Activated naive CD4-positive, alpha-beta T cell treated with anti-CD3 and anti-CD28 coated beads, Interleukin-2, amount 50 U/mL, for 16 hours (primary cell): ENCODE measurements at regions not wholly inside any gene's neighbourhood (a gene's known extent, or its start where the extent isn't known, plus 50 kb on each side); places are given as distances from the start of the nearest gene placed in this dataset.
"Not testable (repeated sequence)": the region's sequence is repeated elsewhere in the genome, so short reads cannot be mapped to it uniquely, and the experiment has no call there.

Experiments used
- DNase-seq: peaks from one replicate; pipeline ENCODE4 v3.0.0-alpha.2; 2020

DNA sequence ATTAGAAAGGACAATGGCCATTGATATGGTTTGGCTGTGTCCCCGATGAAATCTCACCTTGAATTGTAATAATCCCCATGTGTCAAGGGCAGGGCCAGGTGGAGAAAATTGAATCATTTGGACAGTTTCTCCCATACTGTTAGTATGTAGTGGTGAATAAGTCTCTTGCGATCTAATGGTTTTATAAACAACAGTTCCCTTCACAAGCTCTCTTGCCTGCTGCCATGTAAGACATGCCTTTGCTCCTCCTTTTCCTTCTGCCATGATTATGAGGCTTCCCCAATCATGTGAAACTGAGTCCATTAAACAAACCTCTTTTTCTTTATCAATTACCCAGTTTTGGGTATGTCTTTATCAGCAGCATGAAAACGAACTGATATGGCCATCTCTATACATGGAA, 302.7 kb downstream of the SFMBT2 start:
- DNase-seq: no peak

DNA sequence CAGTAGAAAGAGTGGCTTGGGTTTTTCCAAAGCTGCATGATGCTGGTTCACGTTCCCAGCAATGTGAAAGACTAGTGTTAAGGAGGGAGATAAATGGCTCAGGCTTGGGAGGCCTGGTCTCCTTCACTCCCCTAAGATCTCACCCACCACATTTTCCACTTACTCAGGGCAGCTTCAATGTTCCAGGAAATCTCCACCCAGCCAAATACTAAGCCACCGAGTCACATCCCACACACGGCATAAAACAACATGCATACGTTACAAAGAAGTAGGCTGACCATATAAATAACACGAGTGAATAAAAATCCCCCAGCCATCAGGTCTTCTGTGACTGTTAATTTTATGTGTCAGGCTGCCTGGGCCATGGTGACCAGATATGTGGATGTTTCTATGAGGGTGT, 303.5 kb downstream of the SFMBT2 start:
- no peak for DNase-seq

DNA sequence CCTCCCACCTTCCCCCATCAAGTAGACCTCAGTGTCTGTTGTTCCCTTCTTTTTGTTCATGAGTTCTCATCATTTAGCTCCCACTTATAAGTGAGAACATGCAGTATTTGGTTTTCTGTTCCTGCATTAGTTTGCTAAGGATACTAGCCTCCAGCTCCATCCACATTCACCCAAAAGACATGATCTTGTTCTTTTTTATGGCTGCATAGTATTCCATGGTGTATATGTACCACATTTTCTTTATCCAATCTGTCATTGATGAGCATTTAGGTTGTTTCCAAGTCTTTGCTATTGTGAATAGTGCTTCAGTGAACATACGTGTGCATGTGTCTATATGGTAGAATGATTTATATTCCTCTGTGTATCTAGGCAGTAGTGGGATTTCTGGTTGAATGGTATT, 306.5 kb downstream of the SFMBT2 start:
- not testable (repeated sequence) for DNase-seq

DNA sequence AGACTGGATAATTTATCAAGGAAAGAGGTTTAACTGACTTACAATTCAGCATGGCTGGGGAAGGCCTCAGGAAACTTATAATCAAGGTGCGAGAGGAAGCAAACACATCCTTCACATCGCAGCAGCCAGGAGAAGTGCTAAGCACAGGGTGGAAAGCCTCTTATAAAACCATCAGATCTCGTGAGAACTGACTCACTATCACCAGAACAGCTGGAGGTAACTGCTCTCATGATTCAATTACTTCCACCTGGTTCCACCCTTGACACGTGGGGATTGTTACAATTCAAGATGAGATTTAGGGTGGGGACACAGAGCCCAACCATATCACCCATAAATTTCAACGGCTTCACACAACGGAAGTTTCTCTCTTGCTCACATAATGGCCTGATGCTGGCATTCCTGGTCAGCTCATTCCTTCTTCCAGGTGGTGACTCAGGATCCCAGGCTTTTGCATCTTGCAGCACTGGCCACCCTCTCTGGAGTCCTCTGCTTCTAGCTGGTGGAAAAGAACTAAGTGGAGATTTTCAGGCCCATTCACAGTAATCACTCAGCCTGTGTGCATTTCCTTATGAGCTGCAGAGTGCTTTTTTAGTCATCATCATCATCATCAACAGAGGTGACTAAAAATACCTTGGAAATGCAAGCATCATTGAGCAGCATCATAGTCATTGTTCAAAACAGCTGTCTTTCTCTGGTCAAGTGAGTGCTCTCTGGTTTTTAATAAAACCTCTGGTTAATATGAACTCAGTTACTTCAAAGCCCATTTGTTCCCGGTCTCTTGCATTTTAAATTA, 308.1 kb downstream of the SFMBT2 start:
- no peak for DNase-seq

DNA sequence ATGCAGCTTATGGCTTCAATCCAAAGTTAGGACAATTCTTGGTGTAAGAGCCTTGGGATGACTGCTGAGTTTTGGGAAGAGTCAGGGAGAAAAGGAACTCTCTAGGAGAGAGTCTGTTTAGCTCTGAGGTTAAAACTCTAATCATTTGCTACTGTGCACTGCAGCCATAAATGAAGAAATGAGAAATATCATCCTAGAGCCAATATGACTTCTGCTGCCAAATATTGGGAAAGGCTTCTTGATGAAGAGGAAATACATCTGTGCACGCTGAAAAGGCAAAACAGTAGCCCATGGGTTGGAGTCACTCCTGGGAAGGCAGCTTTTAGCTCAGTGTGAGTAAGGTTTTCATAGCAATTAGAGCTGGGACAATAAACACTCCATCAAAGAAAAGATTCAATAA, 308.8 kb downstream of the SFMBT2 start:
- no peak for DNase-seq

DNA sequence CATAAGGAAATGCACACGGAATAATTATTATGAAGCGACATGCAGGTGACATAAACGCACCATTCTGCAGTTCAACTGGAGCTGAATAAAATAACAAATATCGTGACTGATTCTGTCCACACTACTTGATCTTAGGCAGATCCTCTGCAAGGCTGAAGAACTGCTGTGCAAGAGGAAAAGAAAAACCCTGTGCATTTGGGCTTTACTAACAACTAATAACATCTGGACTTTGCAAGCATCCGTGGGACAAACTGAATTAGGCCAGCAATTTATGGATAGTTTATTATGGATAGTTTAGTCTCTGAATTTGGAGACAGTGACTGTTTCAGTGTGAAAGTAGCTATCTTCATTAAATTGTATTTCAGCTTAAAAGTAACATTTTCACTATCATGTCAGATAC, 309.4 kb downstream of the SFMBT2 start:
- no peak for DNase-seq

DNA sequence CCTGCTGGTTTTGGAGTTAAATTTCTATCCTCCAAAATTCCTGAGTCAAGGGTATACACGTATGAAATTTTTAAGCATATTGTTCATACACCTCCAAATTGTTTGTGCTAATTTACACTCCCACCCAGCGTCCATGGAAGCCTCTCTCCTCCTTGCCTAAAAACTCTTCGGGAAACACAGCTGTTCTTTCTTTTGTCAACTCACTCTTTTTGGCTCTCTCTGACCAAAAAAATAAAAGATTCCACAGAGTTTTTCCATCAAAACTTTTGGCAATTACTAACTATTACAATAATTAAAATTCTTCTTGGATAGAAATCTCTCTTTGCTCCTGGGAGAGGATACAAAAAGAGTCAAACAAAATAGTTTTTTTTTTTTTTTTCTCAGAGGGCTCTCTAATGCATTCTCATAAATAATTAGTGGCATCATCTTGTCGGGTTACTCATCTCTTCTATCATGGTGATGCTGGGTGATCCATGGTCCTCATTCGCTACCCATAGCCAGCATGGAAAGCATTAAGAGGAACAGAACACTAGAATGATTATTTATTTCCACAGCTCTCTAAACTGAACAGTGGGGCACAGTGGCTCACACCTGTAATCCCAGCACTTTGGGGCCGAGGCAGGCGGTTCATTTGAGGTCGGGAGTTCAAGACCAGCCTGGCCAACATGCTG, 310.7 kb downstream of the SFMBT2 start:
- no peak for DNase-seq

DNA sequence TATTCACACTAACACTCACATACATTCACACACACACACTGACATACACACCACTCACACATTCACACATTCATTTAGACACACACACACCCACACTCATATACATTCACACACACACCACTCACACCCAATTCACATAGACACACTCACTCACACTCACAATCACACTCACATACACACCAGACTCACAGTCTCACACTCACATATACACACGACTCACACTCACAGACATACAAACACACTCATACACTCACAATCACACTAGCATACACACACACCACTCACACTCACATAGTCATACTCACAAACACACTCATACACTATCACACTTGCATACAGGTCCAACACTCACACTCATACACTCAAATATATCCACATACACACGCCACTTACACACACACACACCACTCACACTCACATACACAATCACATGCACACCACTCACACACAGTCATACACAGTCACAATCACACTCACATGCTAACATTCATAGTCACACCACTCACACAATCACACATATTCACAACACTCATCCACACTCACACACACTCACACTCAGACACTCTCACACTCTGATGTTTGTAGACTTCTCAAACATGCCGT, 312.6 kb downstream of the SFMBT2 start:
- DNase-seq: no peak

DNA sequence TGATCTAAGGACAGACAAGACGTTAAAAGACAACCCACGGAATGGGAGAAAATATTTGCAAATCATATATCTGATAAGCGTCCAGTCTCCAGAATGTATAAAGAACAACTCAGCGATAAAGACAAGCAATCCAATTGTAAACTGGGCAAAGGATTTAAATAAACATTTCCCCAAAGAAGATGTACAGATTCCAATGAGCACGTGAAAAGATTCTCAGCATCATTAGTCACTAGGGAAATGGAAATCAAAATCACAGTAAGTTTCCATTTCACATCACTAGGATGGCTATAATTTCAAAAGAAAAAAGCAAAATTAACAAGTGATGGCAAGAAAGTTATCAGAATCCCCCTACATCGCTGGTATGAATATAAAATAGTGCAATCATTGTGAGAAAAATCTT, 316.1 kb downstream of the SFMBT2 start:
- DNase-seq: no peak

DNA sequence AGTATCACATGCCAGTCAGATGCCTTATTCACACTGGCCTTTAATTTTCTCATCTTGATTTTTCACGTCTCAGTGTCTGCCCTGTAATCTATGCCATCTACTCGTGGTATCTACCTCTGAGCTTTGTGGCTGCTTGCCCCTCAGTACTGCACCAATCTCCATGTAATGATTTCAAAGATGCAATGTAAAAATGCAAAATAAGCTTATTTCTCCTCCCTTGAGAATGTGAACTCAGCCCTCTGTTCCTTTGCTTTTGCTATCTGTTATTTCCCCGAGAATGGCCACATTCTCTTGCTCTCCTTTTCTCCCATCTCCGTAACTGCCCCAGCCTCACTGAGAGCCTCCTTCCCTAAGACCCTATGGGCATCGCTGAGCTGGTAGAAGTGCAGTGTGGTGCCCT, 317.5 kb downstream of the SFMBT2 start:
- no peak for DNase-seq

DNA sequence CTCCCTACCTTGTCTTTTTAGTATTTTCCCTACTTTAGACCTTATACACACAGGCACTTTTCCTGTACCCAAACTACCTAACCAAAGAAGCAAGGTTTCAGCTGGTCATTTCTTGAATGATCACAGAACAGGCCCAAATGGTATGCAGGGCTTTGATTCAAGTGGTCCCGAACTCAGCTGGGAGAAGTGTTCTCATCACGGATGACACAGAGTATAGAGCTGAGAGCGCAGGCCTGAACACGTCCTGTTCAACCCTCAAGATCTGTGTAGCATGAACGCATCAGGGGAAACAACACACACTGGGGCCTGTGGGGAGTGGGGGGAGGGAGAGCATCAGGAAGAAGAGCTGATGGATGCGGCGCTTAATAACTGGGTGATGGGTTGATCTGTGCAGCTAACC, 318.2 kb downstream of the SFMBT2 start:
- no peak for DNase-seq

DNA sequence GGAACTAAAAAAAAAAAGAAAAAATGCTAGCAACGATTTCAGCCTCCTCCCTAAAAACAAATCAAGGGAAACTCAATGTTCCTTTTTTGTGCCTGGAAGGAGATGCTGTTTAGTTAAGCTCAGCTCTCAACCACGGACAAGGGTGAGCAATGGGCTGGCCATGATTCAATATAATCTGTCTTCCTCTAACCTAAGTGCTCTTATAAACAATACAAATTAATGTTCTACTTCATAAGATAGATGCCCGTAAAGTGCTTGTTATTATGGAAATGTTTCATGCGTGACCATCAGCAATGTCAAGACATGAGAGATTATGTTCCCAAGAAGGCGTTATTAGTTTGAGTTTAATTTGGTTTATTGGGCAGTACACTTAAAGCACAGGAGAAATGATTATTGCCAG, 320.3 kb downstream of the SFMBT2 start:
- DNase-seq: no peak

DNA sequence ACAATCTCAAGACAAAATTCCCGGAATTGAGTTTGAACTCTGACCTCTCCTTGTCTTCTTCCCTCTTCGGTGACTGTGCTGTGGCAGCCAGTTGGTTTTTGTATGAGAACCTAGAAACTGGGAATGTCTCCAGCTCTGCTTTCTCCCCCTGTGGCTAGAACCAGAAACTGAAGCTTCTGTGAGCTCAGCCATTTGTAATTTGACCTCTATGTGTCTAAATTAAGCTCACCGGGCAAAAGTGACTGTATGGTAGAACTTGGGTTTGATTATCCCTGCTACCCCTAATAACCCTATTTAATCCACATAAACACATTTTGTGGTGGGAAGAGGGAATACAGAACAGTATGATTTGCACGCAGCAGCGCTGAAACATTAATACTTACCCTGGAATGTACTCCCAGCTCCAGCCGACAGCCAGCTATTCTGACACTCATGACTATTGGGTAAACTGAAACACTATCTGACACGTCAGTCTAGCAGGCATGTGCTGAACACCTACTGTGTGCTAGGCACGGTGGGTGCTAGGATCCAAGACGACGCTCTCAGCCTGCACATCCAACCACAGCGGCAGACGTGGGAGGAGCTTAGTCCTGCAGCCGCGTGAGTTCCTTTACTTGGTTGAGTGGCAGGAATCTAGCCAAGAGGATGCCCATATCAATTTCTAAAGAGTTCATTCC, 324.8 kb downstream of the SFMBT2 start:
- DNase-seq: no peak

DNA sequence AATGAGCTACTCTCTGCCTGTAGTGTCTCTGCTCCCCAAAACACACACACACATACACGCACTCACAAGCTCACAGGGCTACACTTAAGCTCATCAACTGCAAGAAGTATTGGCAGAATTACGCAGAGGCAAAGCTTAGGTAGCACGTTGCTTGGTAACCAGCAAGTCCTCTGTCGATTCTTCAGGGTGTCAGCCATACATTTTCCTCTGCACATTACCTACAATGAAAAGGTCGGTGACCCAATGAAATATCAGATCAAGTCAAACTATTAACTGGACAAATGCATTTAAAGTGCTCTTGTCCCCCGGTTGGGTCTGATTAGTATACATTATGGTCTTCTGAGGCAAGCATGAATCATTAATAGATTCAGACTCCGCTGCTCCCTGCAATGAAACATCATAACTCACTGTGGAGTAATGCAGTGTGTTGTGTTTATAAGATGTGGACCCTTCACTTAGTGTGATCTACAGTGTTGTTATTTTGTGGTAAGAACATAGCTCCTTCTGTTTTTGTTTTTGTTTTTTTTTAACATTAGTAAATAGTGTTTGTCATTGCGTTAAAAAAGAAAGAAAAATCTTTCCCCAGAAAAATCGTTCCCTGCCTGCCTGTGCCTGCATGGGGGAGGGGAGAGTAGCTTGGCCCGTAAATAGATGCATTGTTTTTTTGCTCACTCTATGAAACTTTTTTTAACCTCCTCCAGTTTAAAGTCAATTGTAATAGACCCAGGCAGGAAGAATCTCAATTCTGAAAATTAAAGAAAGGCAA, 325.5 kb downstream of the SFMBT2 start:
- no peak for DNase-seq

DNA sequence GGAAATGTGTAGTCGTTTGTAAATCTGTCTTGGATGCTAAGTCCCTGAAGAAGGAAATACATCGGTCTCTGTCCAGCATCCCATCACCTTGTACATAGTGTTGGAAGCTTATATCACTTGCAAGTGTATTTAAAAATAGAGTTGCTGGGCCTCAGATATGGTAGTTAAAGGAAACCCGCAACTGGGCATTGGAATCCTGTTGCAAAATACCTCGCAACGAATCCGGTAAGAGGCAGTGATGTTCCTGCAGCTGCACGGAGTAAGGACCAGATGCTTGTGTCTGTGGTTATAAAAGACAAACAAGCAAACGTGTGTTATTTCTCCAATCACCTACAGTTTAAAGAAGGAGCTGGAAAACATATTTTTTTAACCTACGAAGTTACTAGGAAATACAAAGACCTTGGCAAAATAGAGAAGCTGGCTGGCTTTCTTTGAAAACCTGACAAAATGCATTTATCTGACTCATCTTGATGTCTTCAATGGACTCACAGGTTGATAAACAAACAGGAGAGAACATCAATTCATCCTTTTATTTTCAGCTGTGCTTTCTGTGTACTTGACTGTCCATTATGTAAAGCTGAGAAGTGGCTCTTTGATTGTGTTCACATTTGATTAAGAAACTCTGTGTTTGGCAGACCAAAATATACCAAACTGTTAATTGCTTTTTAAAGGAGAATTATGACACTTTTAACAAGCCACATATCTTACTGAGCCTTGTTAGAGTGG, 326.4 kb downstream of the SFMBT2 start:
- no peak for DNase-seq

DNA sequence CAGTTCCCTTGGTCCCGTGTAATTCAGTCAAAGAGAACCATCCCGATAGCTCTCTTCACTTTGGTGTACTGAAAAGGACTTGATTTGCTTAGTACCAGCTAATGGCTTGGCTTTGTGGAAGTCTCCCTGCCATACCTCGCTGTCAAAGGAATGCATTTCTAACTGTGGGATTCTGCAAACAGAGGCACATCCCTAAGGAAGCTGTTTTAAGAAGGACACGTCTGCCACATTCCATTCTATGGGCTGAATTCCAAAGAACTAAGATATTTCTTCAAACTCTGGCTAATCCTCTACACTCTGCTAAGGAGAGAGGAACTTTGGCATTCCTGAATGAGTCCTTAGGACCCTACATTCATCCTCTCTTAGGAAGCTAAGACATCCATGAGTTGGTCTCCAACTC, 327.9 kb downstream of the SFMBT2 start:
- DNase-seq: no peak

DNA sequence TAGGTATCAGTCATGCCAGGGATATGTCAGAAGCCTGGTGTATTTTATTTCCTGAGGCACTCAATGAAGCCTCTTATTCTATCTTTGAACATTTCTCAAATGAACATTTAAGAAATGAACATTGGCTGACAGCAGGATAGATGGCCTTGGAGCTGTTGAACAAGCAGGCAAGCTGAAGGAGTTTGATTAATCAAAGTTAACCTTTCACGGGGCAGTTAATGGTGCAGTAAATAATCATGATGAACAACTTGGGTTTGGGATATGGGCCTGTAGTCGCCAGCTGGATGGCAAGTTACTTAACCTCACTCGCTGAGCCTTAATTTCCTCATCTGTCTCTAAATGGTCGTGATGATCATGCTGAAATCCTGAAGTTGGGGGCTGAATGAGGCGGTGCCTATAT, 333.0 kb downstream of the SFMBT2 start:
- DNase-seq: no peak

DNA sequence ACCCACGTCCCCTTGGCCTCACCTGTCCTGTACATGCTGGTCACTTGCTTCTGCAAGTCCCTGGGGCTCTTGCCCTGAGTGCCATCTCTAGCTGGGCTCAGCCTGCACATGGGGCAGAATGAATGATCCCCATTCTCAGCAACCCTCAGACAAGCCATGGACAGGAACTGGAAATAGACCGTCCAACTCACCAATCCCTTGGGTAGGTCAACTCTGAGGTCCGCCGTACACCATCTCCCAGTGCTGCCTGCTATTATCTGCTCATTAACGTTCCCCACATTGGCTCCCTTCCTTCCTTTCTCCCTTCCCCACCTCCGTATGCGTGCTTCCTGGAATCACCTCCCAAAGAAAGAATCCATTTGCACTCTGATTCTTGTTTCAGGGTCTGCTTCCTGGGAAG, 335.0 kb downstream of the SFMBT2 start:
- DNase-seq: no peak

DNA sequence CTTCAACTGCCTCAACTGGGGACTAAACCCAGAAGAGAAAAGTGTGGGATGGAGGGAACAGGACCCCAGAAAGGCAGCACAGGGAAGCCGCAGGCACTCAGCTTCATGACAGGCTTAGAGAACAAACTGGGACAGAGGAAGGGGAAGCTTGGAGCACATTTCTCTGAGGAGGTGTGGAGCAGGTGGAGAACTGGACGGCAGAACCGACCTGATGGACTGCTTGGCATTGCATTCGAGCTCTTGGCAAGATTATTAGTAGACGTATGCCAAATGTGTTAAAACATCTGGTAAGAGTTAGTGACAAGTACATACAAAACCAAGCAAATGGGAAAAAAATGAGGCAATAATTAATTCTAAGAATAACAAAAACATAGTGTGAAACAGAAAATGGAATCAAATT, 335.7 kb downstream of the SFMBT2 start:
- DNase-seq: no peak

DNA sequence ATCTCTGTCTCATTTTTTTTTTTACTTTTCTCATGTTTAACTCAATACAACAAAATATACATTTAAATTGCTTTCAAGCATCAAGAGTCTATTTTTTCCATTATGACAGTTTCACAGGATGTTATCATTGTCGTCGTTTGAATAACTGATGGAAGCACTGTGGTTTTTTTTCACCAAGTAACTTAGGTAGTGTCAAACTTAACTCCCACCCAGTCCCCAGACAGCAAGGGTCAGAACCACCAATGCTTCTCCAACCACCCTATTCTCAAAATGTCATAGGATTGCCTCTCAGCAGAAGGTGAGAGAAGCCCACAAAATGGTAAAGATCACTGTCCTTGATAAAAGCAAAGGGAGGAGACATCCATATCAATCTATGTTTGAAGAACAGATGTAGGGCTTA, 339.4 kb downstream of the SFMBT2 start:
- no peak for DNase-seq

DNA sequence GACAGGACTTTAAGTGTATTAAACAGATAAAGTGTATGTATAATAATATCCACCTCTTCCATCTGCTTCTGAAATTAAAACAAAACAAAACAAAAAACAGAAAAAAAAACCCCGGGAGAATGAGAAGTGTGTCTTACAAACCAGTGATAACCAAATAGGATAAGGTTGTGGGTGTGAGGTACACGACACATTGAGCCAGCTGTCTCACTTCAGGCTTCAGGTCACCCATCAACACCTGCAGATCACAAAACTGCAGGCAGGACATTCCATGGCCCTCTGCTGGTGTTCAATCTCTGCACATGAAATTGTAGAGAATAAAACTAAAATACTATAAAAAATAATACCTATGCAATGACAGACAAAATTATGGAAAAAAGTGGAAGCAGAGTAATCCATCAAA, 339.9 kb downstream of the SFMBT2 start:
- DNase-seq: no peak

DNA sequence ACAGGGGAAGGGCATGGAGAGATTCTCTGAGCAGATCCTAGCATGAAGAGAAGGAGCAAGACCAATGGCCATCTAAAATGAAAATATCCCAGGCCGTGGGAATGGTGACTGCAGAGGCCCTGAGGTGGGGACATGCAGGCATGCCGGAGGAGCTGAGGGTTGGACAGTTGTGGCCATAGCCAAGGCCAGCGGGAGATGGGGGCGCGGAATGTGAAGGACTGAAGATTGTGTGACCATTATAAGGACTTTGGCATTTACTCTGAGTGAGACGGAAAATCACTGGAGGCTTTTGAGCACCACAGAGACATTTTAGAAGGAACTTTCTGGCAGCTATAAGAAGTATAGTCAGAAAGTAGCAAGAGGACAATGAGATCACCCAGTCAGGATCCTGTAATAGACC, 341.1 kb downstream of the SFMBT2 start:
- no peak for DNase-seq
